GM13977 (cell line): ENCODE measurements at regions not wholly inside any gene's neighbourhood (a gene's known extent, or its start where the extent isn't known, plus 50 kb on each side); places are given as distances from the start of the nearest gene placed in this dataset.

Experiments
- DNase-seq: peaks from one replicate; pipeline ENCODE4 v3.0.0; 2012; ENCODE audit warnings: low spot score
- in situ Hi-C: fragments of 300-500 bp; cut with MboI; formaldehyde crosslinking; loops from one replicate; pipeline ENCODE4 v1.12.0; 2022; ENCODE audit warnings: low sequenced_read_pairs, low pct_unique_long_range_greater_than_20kb, mixed read lengths, inconsistent platforms; ENCODE audit not compliant: unreplicated experiment
- TF ChIP-seq, protein P1 (sequence below): IDR thresholded peaks from 2 replicates; pipeline ENCODE4 v1.5.1; 2012; ENCODE audit warnings: mild to moderate bottlenecking, control low read depth; ENCODE audit not compliant: insufficient read depth; ENCODE audit errors: extremely low read depth, missing control alignments

GRCh38 chr17:33628500-33629346, 335.6 kb upstream of the ASIC2 start:
- in situ Hi-C loops: no loop called here
- TF ChIP-seq, protein P1, sequence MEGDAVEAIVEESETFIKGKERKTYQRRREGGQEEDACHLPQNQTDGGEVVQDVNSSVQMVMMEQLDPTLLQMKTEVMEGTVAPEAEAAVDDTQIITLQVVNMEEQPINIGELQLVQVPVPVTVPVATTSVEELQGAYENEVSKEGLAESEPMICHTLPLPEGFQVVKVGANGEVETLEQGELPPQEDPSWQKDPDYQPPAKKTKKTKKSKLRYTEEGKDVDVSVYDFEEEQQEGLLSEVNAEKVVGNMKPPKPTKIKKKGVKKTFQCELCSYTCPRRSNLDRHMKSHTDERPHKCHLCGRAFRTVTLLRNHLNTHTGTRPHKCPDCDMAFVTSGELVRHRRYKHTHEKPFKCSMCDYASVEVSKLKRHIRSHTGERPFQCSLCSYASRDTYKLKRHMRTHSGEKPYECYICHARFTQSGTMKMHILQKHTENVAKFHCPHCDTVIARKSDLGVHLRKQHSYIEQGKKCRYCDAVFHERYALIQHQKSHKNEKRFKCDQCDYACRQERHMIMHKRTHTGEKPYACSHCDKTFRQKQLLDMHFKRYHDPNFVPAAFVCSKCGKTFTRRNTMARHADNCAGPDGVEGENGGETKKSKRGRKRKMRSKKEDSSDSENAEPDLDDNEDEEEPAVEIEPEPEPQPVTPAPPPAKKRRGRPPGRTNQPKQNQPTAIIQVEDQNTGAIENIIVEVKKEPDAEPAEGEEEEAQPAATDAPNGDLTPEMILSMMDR: no peak
- no peak for DNase-seq

- no peak for DNase-seq
- TF ChIP-seq, protein P1: no peak
- in situ Hi-C loops: no loop called here
Measured at GRCh38 chr17:33633446-33633845, 340.4 kb upstream of the ASIC2 start.

DNA sequence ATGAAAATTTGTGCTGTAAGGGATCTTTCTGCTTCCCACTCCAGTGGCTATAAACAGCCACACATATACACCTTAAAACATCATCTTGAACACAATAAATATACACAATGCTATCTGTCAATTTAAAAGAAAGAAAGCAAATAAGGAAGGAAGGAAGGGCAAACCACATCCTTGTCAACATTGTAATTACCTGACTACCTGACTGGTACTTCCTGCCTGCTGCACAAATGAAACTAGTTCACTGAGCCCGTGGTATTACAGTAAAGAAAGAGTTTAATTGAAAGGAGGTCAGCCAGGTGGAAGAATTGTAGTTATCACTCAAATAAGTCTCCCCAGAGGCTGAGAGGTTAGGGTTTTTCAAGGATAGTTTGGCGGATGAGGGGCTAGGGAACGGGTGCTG, 344.4 kb upstream of the ASIC2 start:
- TF ChIP-seq, protein P1: no peak
- DNase-seq: no peak
- in situ Hi-C loops: no loop called here

- TF ChIP-seq, protein P1: no peak
- in situ Hi-C loops: no loop called here
- no peak for DNase-seq
Measured at GRCh38 chr17:33639103-33639880, 346.2 kb upstream of the ASIC2 start.

DNA sequence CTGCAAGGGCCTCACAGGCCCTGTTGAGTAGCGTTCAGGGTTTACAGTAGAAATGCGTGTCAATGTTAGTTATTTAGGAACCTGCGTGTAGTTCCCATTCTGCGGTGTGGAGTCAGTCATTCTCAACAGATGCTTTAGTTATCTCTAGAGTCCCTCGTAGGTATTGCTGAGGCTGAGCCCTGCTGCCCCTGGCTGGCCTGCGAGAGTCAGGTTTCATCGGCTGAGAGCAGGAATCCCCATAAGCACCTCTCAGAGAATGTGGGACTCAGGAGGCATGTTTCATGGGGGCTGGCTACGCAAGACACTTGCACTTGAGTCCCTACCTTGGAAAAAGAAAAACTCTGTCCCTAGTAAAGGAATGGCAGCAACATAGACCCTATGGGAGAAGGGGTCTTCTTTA, 347.5 kb upstream of the ASIC2 start:
- in situ Hi-C loops: no loop called here
- no peak for DNase-seq
- TF ChIP-seq, protein P1: no peak

DNA sequence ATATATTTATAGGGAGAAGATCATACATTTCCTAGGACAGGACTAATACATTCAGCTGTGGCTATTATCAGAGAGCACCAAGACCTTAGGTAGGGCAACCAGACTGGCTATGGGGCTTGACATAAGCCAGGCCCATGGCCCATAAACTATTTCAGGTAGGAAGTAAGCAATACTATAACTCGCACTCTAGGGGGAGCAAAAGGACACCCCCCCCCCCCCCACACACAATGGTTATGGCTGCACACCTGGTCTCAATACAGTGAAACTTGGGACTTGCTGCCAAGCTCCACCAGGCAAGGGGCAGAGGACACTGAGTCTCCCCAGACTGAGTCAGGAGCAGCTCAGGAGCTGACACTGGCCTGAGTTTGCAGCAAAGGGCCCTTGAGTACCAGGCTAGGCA, 348.9 kb upstream of the ASIC2 start:
- peak; percentile 14 for DNase-seq
- TF ChIP-seq, protein P1: peak; percentile 28
- in situ Hi-C loops: no loop called here
